ENCODE measurements at regions not wholly inside any gene's neighbourhood (a gene's known extent, or its start where the extent isn't known, plus 50 kb on each side); places are given as distances from the start of the nearest gene placed in this dataset.
A peak's percentile ranks its signal among the peaks of the same experiment; 100 is the strongest.

GRCh38 chr14:73800970-73801515 lies 50.6 kb upstream of the PTGR2 start:
- peak; percentile 82 for DNase-seq

- no peak for DNase-seq
Measured at GRCh38 chr14:73797543-73798265, 53.9 kb upstream of the PTGR2 start.

- no peak for DNase-seq
Measured at GRCh38 chr14:73796893-73797542, 54.6 kb upstream of the PTGR2 start.

GRCh38 chr14:73796415-73796814 lies 55.2 kb upstream of the PTGR2 start:
- DNase-seq = no peak

GRCh38 chr14:73795974-73796373 lies 55.7 kb upstream of the PTGR2 start:
- no peak for DNase-seq

- no peak for DNase-seq
Measured at GRCh38 chr14:73795466-73795865, 56.2 kb upstream of the PTGR2 start.

GRCh38 chr14:73794146-73794545 lies 57.5 kb upstream of the PTGR2 start:
- no peak for DNase-seq

GRCh38 chr14:73792481-73792880 lies 59.1 kb upstream of the PTGR2 start:
- no peak for DNase-seq

GRCh38 chr14:73789989-73790581 lies 61.5 kb upstream of the PTGR2 start:
- DNase-seq = peak; percentile 11

GRCh38 chr14:73788701-73789551 lies 62.7 kb upstream of the PTGR2 start:
- no peak for DNase-seq

GRCh38 chr14:73788317-73788598 lies 63.4 kb upstream of the PTGR2 start:
- DNase-seq = no peak

GRCh38 chr14:73787486-73788316 lies 63.9 kb upstream of the PTGR2 start:
- DNase-seq = no peak

- DNase-seq = peak; percentile 50
Measured at GRCh38 chr14:73786636-73787485, 64.8 kb upstream of the PTGR2 start.

GRCh38 chr14:73785834-73786635 lies 65.6 kb upstream of the PTGR2 start:
- peak; percentile 81 for DNase-seq

- peak; percentile 37 for DNase-seq
Measured at GRCh38 chr14:73785336-73785833, 66.2 kb upstream of the PTGR2 start.

- no peak for DNase-seq
Measured at GRCh38 chr14:73784988-73785313, 66.7 kb upstream of the PTGR2 start.

GRCh38 chr14:73784181-73784987 lies 67.2 kb upstream of the PTGR2 start:
- DNase-seq = no peak

- DNase-seq = no peak
Measured at GRCh38 chr14:73783107-73783727, 68.4 kb upstream of the PTGR2 start.

- no peak for DNase-seq
Measured at GRCh38 chr14:73782623-73783022, 68.4 kb upstream of the PNMA1 start.

Measured in NCI-H69 (cell line).